Pancreas (tissue), 10 donors: ENCODE measurements at regions not wholly inside any gene's neighbourhood (a gene's known extent, or its start where the extent isn't known, plus 50 kb on each side); places are given as distances from the start of the nearest gene placed in this dataset.

Experiments
- ATAC-seq, 4 donors: fragments of 200-7000 bp; cut with Tn5 transposase; one replicate each; pipeline versions ENCODE4 v1.8.0 to v1.9.1; 2020; ENCODE audit warnings: mild to moderate bottlenecking in 4 of 4, moderate library complexity in 4 of 4
- DNase-seq, 6 donors: peaks; one replicate each; pipeline ENCODE4 v3.0.0-alpha.2; 2020
- FAIRE-seq: peaks from 2 replicates; lab custom pipeline; 2012; peaks lifted over from hg19 to GRCh38; lab: Jason Lieb, UNC
- H3K27ac ChIP-seq, 4 donors: fragments of 200-600 bp; sonication (generic); 1 replicate in 3 of 4; 2 replicates in 1 of 4; pipeline versions ENCODE4 v1.5.0 to v1.8.0; 2020
- H3K27me3 ChIP-seq, 4 donors: fragments of 200-600 bp; one replicate each; pipeline ENCODE4 v1.8.0; 2021
- H3K36me3 ChIP-seq, 3 donors: fragments of 200-600 bp; sonication (generic) in 1 of 3; one replicate each; pipeline versions ENCODE4 v1.5.0 to v1.8.0; 2020 to 2021
- H3K4me1 ChIP-seq, 3 donors: fragments of 200-600 bp; one replicate each; pipeline ENCODE4 v1.8.0; 2021
- H3K4me3 ChIP-seq, 4 donors: fragments of 200-600 bp; sonication (generic) in 2 of 4; one replicate each; pipeline versions ENCODE4 v1.5.0 to v1.8.0; 2020 to 2021
- H3K9me3 ChIP-seq, 4 donors: fragments of 200-600 bp; one replicate each; pipeline ENCODE4 v1.8.0; 2021
- WGBS, 2 donors: extraction: QIAGEN DNeasy Blood & Tissue Kit; methylation state at CpG; one replicate each; pipeline ENCODE4 v1.1.7; 2013; 5-methylcytosine and 5-hydroxymethylcytosine counted together
- intact Hi-C, 3 donors: fragments of 100-400 bp; cut with DNase I; formaldehyde crosslinking; loops; one replicate each; pipeline versions ENCODE4 v1.11.1 to v1.14.2; 2022
- TF ChIP-seq, protein P1 (sequence below), 4 donors: fragments of 200-600 bp; sonication (generic) in 3 of 4; IDR thresholded peaks; one replicate each; pipeline versions ENCODE4 v1.5.0 to v1.8.0; 2021; ENCODE audit warnings: antibody characterized with exemption in 4 of 4
- donor health status: healthy with polysubstance abuse.
- donor health status: DM: no; HTN: no; CAD: no; lungs with moderate emphysema.
- donor health status: DM: no; HTN: no; CAD: no.
- donor health status: control.
- donor health status: control.
- donor health status: Bipolar disorder and iron deficiency.
- donor health status: DM: yes; HTN: yes; CAD: no.
- donor health status: DM: no; HTN: no; CAD: no.
- donor health status: DM: no; HTN: no; CAD: no.
- donor health status: DM: yes; HTN: yes; CAD: no.

DNA sequence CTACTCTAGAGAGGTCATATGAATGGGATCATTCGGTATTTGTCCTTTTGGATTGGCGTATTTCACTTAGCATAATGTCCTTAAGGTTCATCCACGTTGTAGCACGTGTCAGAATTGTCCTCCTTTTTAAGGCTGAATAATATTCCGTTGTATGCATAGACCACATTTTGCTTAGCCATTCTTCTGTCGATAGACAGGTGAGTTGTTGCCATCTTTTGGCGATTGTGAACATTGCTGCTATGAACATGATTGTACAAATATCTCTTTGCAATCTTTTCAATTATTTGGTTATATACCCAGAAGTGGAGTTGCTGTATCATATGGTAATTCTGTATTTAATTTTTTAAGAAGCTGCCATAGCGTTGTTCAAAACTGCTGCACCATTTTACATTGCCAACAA, 52.4 kb upstream of the GOLGA8J start:
- FAIRE-seq (no peak), DNase-seq (no peak), ATAC-seq (no peak)
- intact Hi-C loops, result no loop called here
- 75 to 86% methylated on average over 8 of the region's 8 CpGs for WGBS, 2 donors
- Histone ChIP-seq H3K27me3 (no peaks in the 10 kb centered on the region), H3K4me3 (no peak overlapping the region), H3K4me1 (no peaks in the 10 kb centered on the region), H3K9me3 (no peaks in the 10 kb centered on the region), H3K36me3 (no peaks in the 10 kb centered on the region), H3K27ac (no peak overlapping the region)
- TF ChIP-seq, protein P1, sequence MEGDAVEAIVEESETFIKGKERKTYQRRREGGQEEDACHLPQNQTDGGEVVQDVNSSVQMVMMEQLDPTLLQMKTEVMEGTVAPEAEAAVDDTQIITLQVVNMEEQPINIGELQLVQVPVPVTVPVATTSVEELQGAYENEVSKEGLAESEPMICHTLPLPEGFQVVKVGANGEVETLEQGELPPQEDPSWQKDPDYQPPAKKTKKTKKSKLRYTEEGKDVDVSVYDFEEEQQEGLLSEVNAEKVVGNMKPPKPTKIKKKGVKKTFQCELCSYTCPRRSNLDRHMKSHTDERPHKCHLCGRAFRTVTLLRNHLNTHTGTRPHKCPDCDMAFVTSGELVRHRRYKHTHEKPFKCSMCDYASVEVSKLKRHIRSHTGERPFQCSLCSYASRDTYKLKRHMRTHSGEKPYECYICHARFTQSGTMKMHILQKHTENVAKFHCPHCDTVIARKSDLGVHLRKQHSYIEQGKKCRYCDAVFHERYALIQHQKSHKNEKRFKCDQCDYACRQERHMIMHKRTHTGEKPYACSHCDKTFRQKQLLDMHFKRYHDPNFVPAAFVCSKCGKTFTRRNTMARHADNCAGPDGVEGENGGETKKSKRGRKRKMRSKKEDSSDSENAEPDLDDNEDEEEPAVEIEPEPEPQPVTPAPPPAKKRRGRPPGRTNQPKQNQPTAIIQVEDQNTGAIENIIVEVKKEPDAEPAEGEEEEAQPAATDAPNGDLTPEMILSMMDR (IDR thresholded peaks at IDR 0.05), result no peak

DNA sequence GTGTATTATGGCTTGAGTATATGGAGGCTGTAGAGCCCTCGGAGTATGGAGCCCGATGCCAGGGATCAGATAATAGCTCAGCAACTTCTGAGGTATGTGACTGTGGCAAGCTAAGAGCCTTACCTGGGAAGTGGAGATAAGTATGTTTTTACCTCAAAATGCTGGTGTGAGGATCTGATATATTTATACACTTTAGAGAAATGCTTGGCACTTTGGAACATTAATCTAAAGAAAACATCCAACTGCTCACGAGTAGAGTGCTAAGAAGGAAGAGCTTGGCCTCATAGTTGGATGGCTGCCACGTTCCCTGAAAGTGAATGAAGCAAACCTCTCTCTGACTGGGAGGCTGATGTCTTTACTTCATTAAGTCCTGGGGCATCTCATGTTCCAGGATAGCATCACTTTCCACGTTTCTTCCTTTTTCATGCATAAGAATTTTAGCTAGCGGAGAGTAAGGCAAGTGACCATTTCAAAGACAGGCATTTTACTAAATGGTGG, 58.9 kb upstream of the GOLGA8J start:
- FAIRE-seq, result no peak

DNA sequence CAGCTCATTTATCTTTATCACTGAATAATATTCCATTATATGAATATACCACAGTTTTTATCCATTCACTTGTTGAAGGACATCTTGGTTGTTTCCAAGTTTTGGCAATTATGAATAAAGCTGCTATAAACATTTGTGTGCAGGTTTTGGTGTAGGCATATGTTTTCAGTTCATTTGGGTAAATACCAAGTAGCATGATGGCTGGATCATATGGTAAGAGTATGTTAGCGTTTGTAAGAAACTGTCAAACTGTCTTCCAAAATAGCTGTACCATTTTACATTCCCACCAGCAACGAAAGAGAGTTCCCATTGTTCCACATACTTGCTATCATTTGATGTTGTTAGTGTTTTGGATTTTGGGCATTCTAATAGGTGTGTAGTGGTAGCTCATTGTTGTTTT, 72.0 kb upstream of the GOLGA8J start:
- WGBS, 2 donors, result 74 to 90% methylated on average over 2 of the region's 2 CpGs
- no peak for FAIRE-seq
- H3K4me3 ChIP-seq, result no peak overlapping the region
- H3K9me3 ChIP-seq, result no peaks in the 10 kb centered on the region
- intact Hi-C loops, result no loop called here
- no peaks in the 10 kb centered on the region for H3K27me3 ChIP-seq
- DNase-seq, result no peak
- H3K27ac ChIP-seq, result no peak overlapping the region
- H3K4me1 ChIP-seq, result no peaks in the 10 kb centered on the region
- no peaks in the 10 kb centered on the region for H3K36me3 ChIP-seq
- ATAC-seq, result no peak
- TF ChIP-seq, protein P1 (IDR thresholded peaks at IDR 0.05), result no peak

More for the DNA sequence above, 58.9 kb upstream of the GOLGA8J start:
- WGBS, 2 donors, result 58 to 64% methylated on average over 6 of the region's 6 CpGs
- Histone ChIP-seq H3K4me1 (no peaks in the 10 kb centered on the region), H3K9me3 (no peaks in the 10 kb centered on the region), H3K27me3 (no peaks in the 10 kb centered on the region), H3K36me3 (no peaks in the 10 kb centered on the region), H3K27ac (no peak overlapping the region), H3K4me3 (no peak overlapping the region)
- DNase-seq, result no peak
- ATAC-seq, result no peak
- TF ChIP-seq, protein P1 (IDR thresholded peaks at IDR 0.05), result no peak
- intact Hi-C loops, result no loop called here

DNA sequence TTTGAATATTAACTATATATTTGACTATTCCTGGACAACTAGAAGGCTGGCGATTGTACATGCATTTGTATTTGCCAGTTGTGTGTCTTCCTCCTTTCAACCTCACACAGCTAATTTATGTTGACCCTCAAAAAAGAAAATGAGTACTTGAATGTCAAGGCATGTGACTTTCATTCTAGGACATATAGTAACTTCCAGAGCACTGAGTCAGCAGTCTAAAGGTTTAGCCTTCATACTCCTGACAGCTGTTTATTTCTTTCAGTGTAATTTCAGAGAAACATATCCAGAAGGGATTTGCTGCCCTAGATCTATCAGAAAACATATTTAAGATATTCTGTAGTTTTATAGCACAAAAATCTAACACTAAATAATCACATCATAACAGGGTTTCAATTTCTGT, 74.6 kb upstream of the GOLGA8J start:
- intact Hi-C loops, result no loop called here
- 68 to 89% methylated on average over 1 of the region's 1 CpG for WGBS, 2 donors
- no peak for DNase-seq
- H3K27ac ChIP-seq, result no peak overlapping the region
- no peaks in the 10 kb centered on the region for H3K9me3 ChIP-seq
- no peaks in the 10 kb centered on the region for H3K4me1 ChIP-seq
- FAIRE-seq, result no peak
- no peak for ATAC-seq
- no peaks in the 10 kb centered on the region for H3K27me3 ChIP-seq
- TF ChIP-seq, protein P1 (IDR thresholded peaks at IDR 0.05), result no peak
- H3K4me3 ChIP-seq, result no peak overlapping the region
- H3K36me3 ChIP-seq, result no peaks in the 10 kb centered on the region

DNA sequence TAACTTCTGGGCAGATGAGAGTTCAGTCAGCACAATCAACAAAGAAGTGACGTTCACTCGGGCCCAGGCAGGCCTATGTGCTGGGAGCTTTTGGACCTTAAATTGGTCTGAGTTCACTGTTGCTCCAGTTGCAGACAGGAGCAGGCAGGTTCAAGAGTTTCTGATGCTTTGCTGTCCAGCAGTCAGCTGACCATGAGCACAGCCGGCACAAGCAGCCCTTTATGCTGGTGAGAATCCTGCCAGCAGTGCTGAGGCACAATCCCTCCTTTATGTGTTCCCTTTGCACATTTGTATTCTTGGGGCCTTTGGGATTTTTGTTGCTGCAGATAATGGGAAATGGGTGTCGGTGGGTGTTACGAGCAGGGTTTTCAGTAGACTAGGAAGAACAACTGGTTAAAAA, 81.2 kb upstream of the GOLGA8J start:
- intact Hi-C loops, result no loop called here
- TF ChIP-seq, protein P1 (IDR thresholded peaks at IDR 0.05), result no peak

More for the DNA sequence above, 81.2 kb upstream of the GOLGA8J start:
- H3K27ac ChIP-seq, result no peak overlapping the region
- H3K36me3 ChIP-seq, result no peaks in the 10 kb centered on the region
- FAIRE-seq, result no peak
- no peak for DNase-seq
- no peaks in the 10 kb centered on the region for H3K9me3 ChIP-seq
- WGBS, 2 donors, result 65 to 70% methylated on average over 5 of the region's 5 CpGs
- H3K4me3 ChIP-seq, result no peak overlapping the region
- no peaks in the 10 kb centered on the region for H3K4me1 ChIP-seq
- H3K27me3 ChIP-seq, result no peaks in the 10 kb centered on the region
- ATAC-seq, result peak in 1 of 4 donors; percentile 34
